SK-N-SH treated with all-trans-retinoic acid at 6 μM for 48 hours (cell line): ENCODE measurements at regions not wholly inside any gene's neighbourhood (a gene's known extent, or its start where the extent isn't known, plus 50 kb on each side); places are given as distances from the start of the nearest gene placed in this dataset.

Experiments used
- RARB ChIP-seq: fragments of 250-450 bp; sonication (Bioruptor Pico); IDR thresholded peaks from 2 replicates; pipeline ENCODE4 v1.8.0; 2021; ENCODE audit warnings: mild to moderate bottlenecking, moderate library complexity
- TCF4 ChIP-seq: fragments of 250-450 bp; sonication (Bioruptor Pico); IDR thresholded peaks from 2 replicates; pipeline ENCODE4 v1.8.0; 2021; ENCODE audit warnings: mild to moderate bottlenecking, moderate library complexity, borderline replicate concordance

DNA sequence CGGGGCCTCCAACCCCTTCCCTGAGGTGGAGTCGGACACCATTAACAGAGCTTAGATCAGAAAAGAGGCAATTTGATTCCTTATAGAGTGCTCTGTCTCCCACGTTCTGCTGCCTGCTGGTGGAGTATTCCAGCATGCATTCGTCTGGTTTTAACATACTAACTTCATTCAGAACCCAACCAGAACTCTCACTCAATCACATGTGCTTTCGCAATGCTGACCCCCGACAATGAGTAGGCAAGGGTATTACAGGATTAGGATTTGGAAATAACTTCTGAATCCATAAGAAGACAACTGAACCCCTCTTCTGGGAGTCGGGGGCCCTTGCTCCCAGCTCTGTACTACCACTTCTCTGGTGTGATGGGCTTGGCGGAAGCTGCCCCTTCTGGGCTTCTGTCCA lies 55.7 kb upstream of the HABP2 start:
- TF ChIP-seq RARB (CRISPR knock-in tag) (no peak), TCF4 (CRISPR knock-in tag) (no peak)
